ENCODE measurements at regions not wholly inside any gene's neighbourhood (a gene's known extent, or its start where the extent isn't known, plus 50 kb on each side); places are given as distances from the start of the nearest gene placed in this dataset.
A peak's percentile ranks its signal among the peaks of the same experiment; 100 is the strongest.

- TF ChIP-seq GATA2 (IDR thresholded peaks at IDR 0.05; ENCODE audit: low read depth, low read length) (no peak), GATA3 (IDR thresholded peaks at IDR 0.05; ENCODE audit: low read depth, low read length) (no peak)
Measured at GRCh38 chr12:98402671-98403070, 112.7 kb upstream of the TMPO start.

GRCh38 chr12:98403385-98403784 is 112.0 kb upstream of the TMPO start:
- TF ChIP-seq GATA3 (IDR thresholded peaks at IDR 0.05; ENCODE audit: low read depth, low read length) (no peak), GATA2 (IDR thresholded peaks at IDR 0.05; ENCODE audit: low read depth, low read length) (no peak)

GRCh38 chr12:98403936-98404335 is 111.5 kb upstream of the TMPO start:
- TF ChIP-seq GATA2 (IDR thresholded peaks at IDR 0.05; ENCODE audit: low read depth, low read length): no peak
- TF ChIP-seq GATA3 (IDR thresholded peaks at IDR 0.05; ENCODE audit: low read depth, low read length): no peak

GRCh38 chr12:98405805-98406366 is 109.5 kb upstream of the TMPO start:
- TF ChIP-seq GATA3 (IDR thresholded peaks at IDR 0.05; ENCODE audit: low read depth, low read length) (no peak), GATA2 (IDR thresholded peaks at IDR 0.05; ENCODE audit: low read depth, low read length) (no peak)

- TF ChIP-seq GATA3 (IDR thresholded peaks at IDR 0.05; ENCODE audit: low read depth, low read length): no peak
- no peak for TF ChIP-seq GATA2 (IDR thresholded peaks at IDR 0.05; ENCODE audit: low read depth, low read length)
Measured at GRCh38 chr12:98406378-98406777, 109.0 kb upstream of the TMPO start.

GRCh38 chr12:98408681-98409080 is 106.7 kb upstream of the TMPO start:
- TF ChIP-seq GATA2 (IDR thresholded peaks at IDR 0.05; ENCODE audit: low read depth, low read length): no peak
- TF ChIP-seq GATA3 (IDR thresholded peaks at IDR 0.05; ENCODE audit: low read depth, low read length): no peak

GRCh38 chr12:98409548-98409947 is 105.8 kb upstream of the TMPO start:
- TF ChIP-seq GATA3 (IDR thresholded peaks at IDR 0.05; ENCODE audit: low read depth, low read length): no peak

- TF ChIP-seq GATA2 (IDR thresholded peaks at IDR 0.05; ENCODE audit: low read depth, low read length): no peak
- TF ChIP-seq GATA3 (IDR thresholded peaks at IDR 0.05; ENCODE audit: low read depth, low read length): no peak
Measured at GRCh38 chr12:98410356-98410755, 105.0 kb upstream of the TMPO start.

- no peak for TF ChIP-seq GATA3 (IDR thresholded peaks at IDR 0.05; ENCODE audit: low read depth, low read length)
- no peak for TF ChIP-seq GATA2 (IDR thresholded peaks at IDR 0.05; ENCODE audit: low read depth, low read length)
Measured at GRCh38 chr12:98416845-98417244, 98.5 kb upstream of the TMPO start.

GRCh38 chr12:98417266-98417665 is 98.1 kb upstream of the TMPO start:
- TF ChIP-seq GATA3 (IDR thresholded peaks at IDR 0.05; ENCODE audit: low read depth, low read length) (no peak), GATA2 (IDR thresholded peaks at IDR 0.05; ENCODE audit: low read depth, low read length) (no peak)

GRCh38 chr12:98418357-98419075 is 96.9 kb upstream of the TMPO start:
- TF ChIP-seq GATA2 (IDR thresholded peaks at IDR 0.05; ENCODE audit: low read depth, low read length) (no peak), GATA3 (IDR thresholded peaks at IDR 0.05; ENCODE audit: low read depth, low read length) (no peak)

- TF ChIP-seq GATA3 (IDR thresholded peaks at IDR 0.05; ENCODE audit: low read depth, low read length) (no peak), GATA2 (IDR thresholded peaks at IDR 0.05; ENCODE audit: low read depth, low read length) (no peak)
Measured at GRCh38 chr12:98419081-98419794, 96.2 kb upstream of the TMPO start.

- TF ChIP-seq GATA2 (IDR thresholded peaks at IDR 0.05; ENCODE audit: low read depth, low read length) (no peak), GATA3 (IDR thresholded peaks at IDR 0.05; ENCODE audit: low read depth, low read length) (no peak)
Measured at GRCh38 chr12:98419795-98420404, 95.5 kb upstream of the TMPO start.

GRCh38 chr12:98420461-98420860 is 94.9 kb upstream of the TMPO start:
- TF ChIP-seq GATA2 (IDR thresholded peaks at IDR 0.05; ENCODE audit: low read depth, low read length): 0 out of 2 replicates have a peak, but pooled peaks have one; percentile 5
- no peak for TF ChIP-seq GATA3 (IDR thresholded peaks at IDR 0.05; ENCODE audit: low read depth, low read length)

Data from SH-SY5Y (cell line).